ENCODE measurements at regions not wholly inside any gene's neighbourhood (a gene's known extent, or its start where the extent isn't known, plus 50 kb on each side); places are given as distances from the start of the nearest gene placed in this dataset.
"Not testable (repeated sequence)": the region's sequence is repeated elsewhere in the genome, so short reads cannot be mapped to it uniquely, and the experiment has no call there.

- DNase-seq: no peak
Measured at GRCh38 chr9:13001989-13002580, 227.3 kb downstream of the LURAP1L start.

GRCh38 chr9:13002740-13003139 lies 227.9 kb downstream of the LURAP1L start:
- DNase-seq: no peak

- DNase-seq: no peak
Measured at GRCh38 chr9:13009871-13010270, 235.1 kb downstream of the LURAP1L start.

- no peak for DNase-seq
Measured at GRCh38 chr9:13013991-13014883, 239.4 kb downstream of the LURAP1L start.

- DNase-seq: no peak
Measured at GRCh38 chr9:13017260-13017659, 242.4 kb downstream of the LURAP1L start.

GRCh38 chr9:13020146-13021040 lies 245.6 kb downstream of the LURAP1L start:
- DNase-seq: no peak

GRCh38 chr9:13022756-13023155 lies 247.9 kb downstream of the LURAP1L start:
- no peak for DNase-seq

- DNase-seq: no peak
Measured at GRCh38 chr9:13023498-13023897, 248.7 kb downstream of the LURAP1L start.

GRCh38 chr9:13026956-13027355 lies 252.1 kb downstream of the LURAP1L start:
- DNase-seq: no peak

GRCh38 chr9:13027879-13028278 lies 251.6 kb downstream of the MPDZ start:
- no peak for DNase-seq

GRCh38 chr9:13032585-13032984 lies 246.9 kb downstream of the MPDZ start:
- no peak for DNase-seq

- DNase-seq: peak; percentile 24
Measured at GRCh38 chr9:13033959-13034693, 245.4 kb downstream of the MPDZ start.

- DNase-seq: no peak
Measured at GRCh38 chr9:13034694-13035002, 244.8 kb downstream of the MPDZ start.

GRCh38 chr9:13035822-13036221 lies 243.7 kb downstream of the MPDZ start:
- no peak for DNase-seq

- not testable (repeated sequence) for DNase-seq
Measured at GRCh38 chr9:13037808-13038207, 241.7 kb downstream of the MPDZ start.

- no peak for DNase-seq
Measured at GRCh38 chr9:13047827-13048587, 231.5 kb downstream of the MPDZ start.

- DNase-seq: no peak
Measured at GRCh38 chr9:13049223-13049622, 230.3 kb downstream of the MPDZ start.

GRCh38 chr9:13053504-13053903 lies 226.0 kb downstream of the MPDZ start:
- DNase-seq: no peak

GRCh38 chr9:13054389-13054788 lies 225.1 kb downstream of the MPDZ start:
- DNase-seq: no peak
